IPS-NIHi7 (cell line): ENCODE measurements at regions not wholly inside any gene's neighbourhood (a gene's known extent, or its start where the extent isn't known, plus 50 kb on each side); places are given as distances from the start of the nearest gene placed in this dataset.

Experiments
- DNase-seq: peaks from one replicate; pipeline ENCODE4 v3.0.0; 2012; ENCODE audit warnings: mixed read lengths; ENCODE audit errors: extremely low spot score

DNA sequence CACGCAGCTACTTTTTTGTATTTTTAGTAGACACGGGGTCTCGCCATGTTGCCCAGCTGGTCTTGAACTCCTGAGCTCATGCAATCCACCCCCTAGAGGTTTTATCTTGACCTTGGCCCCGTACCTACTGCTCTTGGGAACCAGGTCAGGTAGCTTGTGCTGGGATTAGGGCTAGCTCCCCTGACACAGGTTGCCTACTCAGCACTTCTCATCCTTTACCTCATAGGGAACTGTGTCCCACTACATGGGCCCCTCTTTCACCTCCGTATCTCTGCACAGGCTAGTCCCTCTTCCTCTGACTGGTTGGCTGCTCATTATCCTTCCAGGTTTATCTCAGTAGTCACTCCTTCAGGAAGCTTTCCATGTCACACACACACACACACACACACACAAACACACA lies 58.0 kb upstream of the ITPRID1 start:
- no peak for DNase-seq

GRCh38 chr7:31456646-31457368 lies 57.1 kb upstream of the ITPRID1 start:
- DNase-seq = no peak

GRCh38 chr7:31457551-31457950 lies 56.3 kb upstream of the ITPRID1 start:
- DNase-seq = no peak

GRCh38 chr7:31458203-31458602 lies 55.7 kb upstream of the ITPRID1 start:
- no peak for DNase-seq

DNA sequence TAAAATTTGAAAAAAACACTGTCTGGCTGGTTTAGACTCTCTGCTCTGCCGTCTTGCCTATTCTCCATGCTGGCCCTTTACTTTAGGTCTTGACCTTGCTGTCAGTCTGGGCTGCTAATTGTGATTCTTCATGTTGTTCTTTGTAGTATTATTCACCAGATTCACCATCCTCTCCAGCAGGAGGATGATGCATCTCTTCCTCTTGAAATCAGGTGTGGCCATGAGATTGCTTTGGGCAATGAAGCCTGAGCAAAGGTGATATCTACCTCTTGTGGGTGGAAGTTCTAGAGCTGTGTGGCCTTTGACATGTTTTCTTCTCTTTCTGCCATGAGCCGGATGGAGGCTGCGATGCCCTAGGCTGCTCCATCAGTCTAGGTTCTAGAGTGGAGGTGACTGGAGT lies 51.3 kb upstream of the ITPRID1 start:
- no peak for DNase-seq
